ENCODE measurements at regions not wholly inside any gene's neighbourhood (a gene's known extent, or its start where the extent isn't known, plus 50 kb on each side); places are given as distances from the start of the nearest gene placed in this dataset.
"Not testable (repeated sequence)": the region's sequence is repeated elsewhere in the genome, so short reads cannot be mapped to it uniquely, and the experiment has no call there.

DNA sequence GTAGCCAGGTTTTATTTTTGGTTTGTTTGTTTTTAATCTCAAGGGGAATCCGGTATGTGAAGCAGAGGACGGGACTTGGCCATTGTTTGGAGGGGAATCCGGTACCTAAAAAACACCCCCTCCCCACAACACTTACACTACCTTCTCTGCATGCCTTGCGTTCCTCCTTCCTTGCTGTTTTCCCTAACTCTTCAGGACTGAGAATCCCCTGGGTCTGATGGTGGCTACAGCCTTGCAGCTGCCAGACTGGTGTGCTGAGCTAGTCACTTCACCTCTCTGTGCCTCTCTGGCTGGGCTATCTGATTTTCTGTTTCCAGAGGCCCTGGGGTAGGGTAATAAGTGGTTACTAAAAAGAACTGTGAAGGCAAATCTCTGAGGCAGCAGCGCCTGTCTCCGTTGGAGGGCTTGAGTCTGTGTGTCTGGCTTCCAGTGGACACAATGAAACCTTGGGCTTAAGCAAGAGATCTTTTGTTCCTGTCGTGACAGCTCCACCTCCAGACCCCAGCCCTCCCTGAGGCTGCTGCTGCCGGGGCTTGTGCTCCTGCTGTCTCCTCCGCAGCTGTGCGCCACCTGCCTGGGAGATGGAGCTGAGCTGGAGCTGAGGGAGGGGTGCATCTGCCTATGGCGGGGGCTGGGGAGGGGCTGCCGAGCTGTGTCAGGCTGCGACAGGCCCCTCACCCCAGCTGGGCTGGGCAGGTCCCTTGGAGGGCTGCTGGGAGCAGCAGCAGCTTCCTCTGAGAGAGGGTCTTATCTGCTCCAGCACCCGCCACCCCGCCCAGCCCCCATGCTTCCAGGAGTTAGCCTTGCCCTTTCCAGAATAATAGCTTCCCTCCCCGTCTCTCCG, 65.8 kb upstream of the CCDC167 start:
- TF ChIP-seq, protein P1, sequence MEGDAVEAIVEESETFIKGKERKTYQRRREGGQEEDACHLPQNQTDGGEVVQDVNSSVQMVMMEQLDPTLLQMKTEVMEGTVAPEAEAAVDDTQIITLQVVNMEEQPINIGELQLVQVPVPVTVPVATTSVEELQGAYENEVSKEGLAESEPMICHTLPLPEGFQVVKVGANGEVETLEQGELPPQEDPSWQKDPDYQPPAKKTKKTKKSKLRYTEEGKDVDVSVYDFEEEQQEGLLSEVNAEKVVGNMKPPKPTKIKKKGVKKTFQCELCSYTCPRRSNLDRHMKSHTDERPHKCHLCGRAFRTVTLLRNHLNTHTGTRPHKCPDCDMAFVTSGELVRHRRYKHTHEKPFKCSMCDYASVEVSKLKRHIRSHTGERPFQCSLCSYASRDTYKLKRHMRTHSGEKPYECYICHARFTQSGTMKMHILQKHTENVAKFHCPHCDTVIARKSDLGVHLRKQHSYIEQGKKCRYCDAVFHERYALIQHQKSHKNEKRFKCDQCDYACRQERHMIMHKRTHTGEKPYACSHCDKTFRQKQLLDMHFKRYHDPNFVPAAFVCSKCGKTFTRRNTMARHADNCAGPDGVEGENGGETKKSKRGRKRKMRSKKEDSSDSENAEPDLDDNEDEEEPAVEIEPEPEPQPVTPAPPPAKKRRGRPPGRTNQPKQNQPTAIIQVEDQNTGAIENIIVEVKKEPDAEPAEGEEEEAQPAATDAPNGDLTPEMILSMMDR (IDR thresholded peaks at IDR 0.05; ENCODE audit: unreplicated experiment), result no peak
- DNase-seq, result no peak
- Mint-ChIP-seq H3K9me3 (ENCODE audit: low read depth, unreplicated experiment) (no peaks in the 10 kb centered on the region), H3K4me3 (ENCODE audit: low read depth, unreplicated experiment) (no peak overlapping the region), H3K36me3 (ENCODE audit: insufficient read depth, unreplicated experiment) (no peaks in the 10 kb centered on the region), H3K27ac (ENCODE audit: unreplicated experiment) (no peak overlapping the region), H3K27me3 (ENCODE audit: unreplicated experiment) (peaks cover 89% of the 10 kb centered on the region), H3K4me1 (ENCODE audit: low read depth, unreplicated experiment) (no peaks in the 10 kb centered on the region)
- CTCF ChIA-PET, result interaction anchor here (0.7 to 1.9 kb wide), 7 partner anchors 15 to 127 kb away, joined by 3 to 16 read pairs (median 4); partner anchors contain the start of gene CCDC167
- intact Hi-C loops (cut with micrococcal nuclease; ENCODE audit: unreplicated experiment), result loop anchor here (1.0 to 10.0 kb wide), 2 partner anchors 127 to 191 kb away; no protein-coding TSS in a partner anchor
- BruUV-seq (replicated peaks), result no TSS peak

DNA sequence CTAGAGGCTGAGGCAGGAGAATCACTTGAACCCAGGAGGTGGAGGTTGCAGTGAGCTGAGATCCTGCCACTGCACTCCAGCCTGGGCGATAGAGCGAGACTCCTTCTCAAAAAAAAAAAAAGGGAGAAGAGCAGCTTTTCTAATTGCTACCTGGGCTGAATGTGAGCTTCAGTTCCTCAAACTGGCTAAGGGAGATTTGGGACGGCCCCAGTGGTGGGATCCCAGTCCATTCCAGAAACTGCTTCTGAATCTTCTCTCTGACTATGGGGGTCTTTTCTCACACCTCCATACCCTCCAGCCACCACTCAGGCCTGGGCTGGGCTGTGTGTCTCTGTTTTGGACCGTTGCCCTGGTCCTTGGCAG, 63.2 kb upstream of the CCDC167 start:
- not testable (repeated sequence) for H3K4me1 Mint-ChIP-seq (ENCODE audit: low read depth, unreplicated experiment)

DNA sequence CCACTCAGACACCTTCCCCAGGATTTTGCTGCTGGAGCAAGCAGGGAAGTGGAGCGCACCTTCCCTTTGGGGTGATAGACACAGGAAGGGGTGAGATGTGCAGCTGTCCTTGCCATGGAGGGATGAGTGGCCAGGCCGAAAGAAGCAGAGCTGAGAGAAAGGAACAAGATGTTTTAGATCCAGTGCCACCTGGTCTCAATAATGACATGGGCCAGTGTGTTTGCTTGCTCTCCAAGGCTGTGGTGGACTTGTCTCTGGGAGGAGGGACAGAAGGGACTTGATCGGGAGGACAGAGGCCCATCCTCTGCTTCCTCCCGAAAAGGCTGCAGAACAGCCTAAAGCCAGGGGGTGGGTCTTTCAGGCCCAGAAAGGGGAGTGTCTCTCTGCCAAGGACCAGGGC, 61.7 kb upstream of the CCDC167 start:
- no peaks in the 10 kb centered on the region for H3K4me1 Mint-ChIP-seq (ENCODE audit: low read depth, unreplicated experiment)
- no peaks in the 10 kb centered on the region for H3K9me3 Mint-ChIP-seq (ENCODE audit: low read depth, unreplicated experiment)
- BruUV-seq (replicated peaks), result no TSS peak
- no peak overlapping the region for H3K27ac Mint-ChIP-seq (ENCODE audit: unreplicated experiment)
- DNase-seq, result no peak
- no peak overlapping the region for H3K4me3 Mint-ChIP-seq (ENCODE audit: low read depth, unreplicated experiment)
- H3K27me3 Mint-ChIP-seq (ENCODE audit: unreplicated experiment), result peaks cover 85% of the 10 kb centered on the region
- TF ChIP-seq, protein P1 (IDR thresholded peaks at IDR 0.05; ENCODE audit: unreplicated experiment), result no peak
- no peaks in the 10 kb centered on the region for H3K36me3 Mint-ChIP-seq (ENCODE audit: insufficient read depth, unreplicated experiment)
- CTCF ChIA-PET, result no interaction called here
- intact Hi-C loops (cut with micrococcal nuclease; ENCODE audit: unreplicated experiment), result loop anchor here (10.0 kb wide), 1 partner anchor 187 kb away; no protein-coding TSS in a partner anchor

More for the DNA sequence above, 63.2 kb upstream of the CCDC167 start:
- not testable (repeated sequence) for H3K27ac Mint-ChIP-seq (ENCODE audit: unreplicated experiment); DNase-seq; BruUV-seq (replicated peaks); H3K36me3 Mint-ChIP-seq (ENCODE audit: insufficient read depth, unreplicated experiment); H3K9me3 Mint-ChIP-seq (ENCODE audit: low read depth, unreplicated experiment); H3K4me3 Mint-ChIP-seq (ENCODE audit: low read depth, unreplicated experiment)
- peaks cover 90% of the 10 kb centered on the region for H3K27me3 Mint-ChIP-seq (ENCODE audit: unreplicated experiment)
- CTCF ChIA-PET, result interaction anchor here (1.0 kb wide), 1 partner anchor 25 kb away, joined by 3 read pairs; no protein-coding TSS in a partner anchor
- intact Hi-C loops (cut with micrococcal nuclease; ENCODE audit: unreplicated experiment), result loop anchor here (10.0 kb wide), 1 partner anchor 188 kb away; no protein-coding TSS in a partner anchor

DNA sequence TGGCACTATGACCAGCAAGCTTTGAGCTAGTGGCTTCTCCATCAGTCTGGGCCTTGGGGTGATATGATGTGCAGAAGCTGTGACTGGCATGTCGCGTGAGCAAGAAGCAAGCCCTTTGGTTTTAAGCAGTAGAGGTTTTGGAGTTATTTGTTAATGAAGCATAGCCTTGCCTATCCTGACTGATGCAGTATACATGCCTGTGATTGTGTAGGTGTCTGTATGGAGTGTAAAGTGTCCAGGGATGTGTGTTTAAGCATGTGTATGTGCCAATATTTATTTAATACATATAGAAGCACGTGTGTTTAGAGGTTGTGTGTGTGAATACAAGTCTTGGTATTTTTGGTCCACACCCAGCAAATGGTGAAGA, 61.0 kb upstream of the CCDC167 start:
- no peaks in the 10 kb centered on the region for H3K9me3 Mint-ChIP-seq (ENCODE audit: low read depth, unreplicated experiment)
- H3K27ac Mint-ChIP-seq (ENCODE audit: unreplicated experiment), result no peak overlapping the region
- H3K4me1 Mint-ChIP-seq (ENCODE audit: low read depth, unreplicated experiment), result peaks cover 5% of the 10 kb centered on the region
- H3K36me3 Mint-ChIP-seq (ENCODE audit: insufficient read depth, unreplicated experiment), result no peaks in the 10 kb centered on the region
- no TSS peak for BruUV-seq (replicated peaks)
- CTCF ChIA-PET, result no interaction called here
- TF ChIP-seq, protein P1 (IDR thresholded peaks at IDR 0.05; ENCODE audit: unreplicated experiment), result no peak
- H3K27me3 Mint-ChIP-seq (ENCODE audit: unreplicated experiment), result peaks cover 79% of the 10 kb centered on the region
- no peak overlapping the region for H3K4me3 Mint-ChIP-seq (ENCODE audit: low read depth, unreplicated experiment)
- intact Hi-C loops (cut with micrococcal nuclease; ENCODE audit: unreplicated experiment), result loop anchor here (10.0 kb wide), 1 partner anchor 186 kb away; no protein-coding TSS in a partner anchor
- DNase-seq, result no peak

DNA sequence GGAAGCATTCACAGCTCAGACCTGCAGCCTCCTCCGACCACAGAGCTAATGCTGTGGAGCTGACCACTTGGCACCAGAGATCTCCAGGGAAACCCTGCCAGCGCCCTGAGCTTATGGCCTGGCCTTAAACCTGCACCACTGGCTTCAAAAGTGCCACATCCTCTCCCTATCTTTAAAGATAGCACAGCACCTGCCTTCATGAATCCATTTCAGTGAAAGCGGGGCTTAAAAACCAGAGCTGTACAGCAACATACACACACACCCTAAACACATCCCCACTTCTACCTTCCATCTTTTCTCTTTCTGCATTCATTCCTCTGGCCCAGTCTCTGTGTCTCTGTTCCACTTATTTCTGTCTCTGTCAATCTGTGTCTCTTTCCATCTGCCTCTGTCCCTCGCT, 59.8 kb upstream of the CCDC167 start:
- Mint-ChIP-seq H3K4me1 (ENCODE audit: low read depth, unreplicated experiment) (peaks cover 12% of the 10 kb centered on the region), H3K27ac (ENCODE audit: unreplicated experiment) (no peak overlapping the region), H3K4me3 (ENCODE audit: low read depth, unreplicated experiment) (no peak overlapping the region), H3K9me3 (ENCODE audit: low read depth, unreplicated experiment) (no peaks in the 10 kb centered on the region), H3K27me3 (ENCODE audit: unreplicated experiment) (peaks cover 67% of the 10 kb centered on the region), H3K36me3 (ENCODE audit: insufficient read depth, unreplicated experiment) (no peaks in the 10 kb centered on the region)
- intact Hi-C loops (cut with micrococcal nuclease; ENCODE audit: unreplicated experiment), result no loop called here
- CTCF ChIA-PET, result interaction anchor here (0.7 to 1.9 kb wide), 3 partner anchors 16 to 36 kb away, joined by 3 to 4 read pairs (median 3); no protein-coding TSS in a partner anchor
- BruUV-seq (replicated peaks), result no TSS peak
- DNase-seq, result no peak
- TF ChIP-seq, protein P1 (IDR thresholded peaks at IDR 0.05; ENCODE audit: unreplicated experiment), result no peak

Data from Calu3 (cell line).